Endothelial cell of umbilical vein (primary cell): ENCODE measurements at regions not wholly inside any gene's neighbourhood (a gene's known extent, or its start where the extent isn't known, plus 50 kb on each side); places are given as distances from the start of the nearest gene placed in this dataset.

ENCODE experiments used
- BruUV-seq: library from RNA; stranded (reverse); fragments of 400-500 nt; replicated peaks from 2 replicates; lab custom pipeline; 2021; lab: Mats Ljungman, UMichigan
- CTCF ChIA-PET: fragments of 300-600, 350-600 bp; sonication (Branson Sonifier 250); formaldehyde crosslinking; loops from one replicate; lab custom pipeline; 2021; ENCODE audit warnings: antibody characterized with exemption, inconsistent platforms; lab: Charles Lee
- POLR2A ChIA-PET: fragments of 300-600, 350-600 bp; sonication (Branson Sonifier 250); formaldehyde crosslinking; loops from one replicate; lab custom pipeline; 2021; ENCODE audit warnings: antibody characterized with exemption, inconsistent platforms; lab: Charles Lee
- DNase-seq: peaks from one replicate; pipeline ENCODE4 v3.0.0-alpha.2; 2011; ENCODE audit warnings: low read depth, low spot score
- FAIRE-seq: peaks from 2 replicates; lab custom pipeline; 2011; peaks lifted over from hg19 to GRCh38; lab: Jason Lieb, UNC
- H2AFZ ChIP-seq: 2 replicates; pipeline ENCODE4 v1.6.0; 2012; ENCODE audit warnings: low read depth, low read length, control low read depth, inconsistent platforms
- H3K27ac ChIP-seq: 2 replicates; pipeline ENCODE4 v1.5.1; 2011; ENCODE audit warnings: low read depth, mild to moderate bottlenecking, control low read depth, low read length, moderate library complexity; ENCODE audit not compliant: insufficient read depth
- H3K27me3 ChIP-seq, 2 experiments: 2 replicates each; pipeline versions ENCODE4 v1.6.0 to v1.6.1; 2011; ENCODE audit warnings: low read length in 2 of 2, mixed read lengths in 1 of 2; ENCODE audit not compliant: control insufficient read depth in 2 of 2, insufficient read depth in 2 of 2
- H3K36me3 ChIP-seq, 2 experiments: 2 replicates in 1 of 2; 3 replicates in 1 of 2; pipeline ENCODE4 v1.5.1; 2011; ENCODE audit warnings: low read length in 2 of 2, mild to moderate bottlenecking in 1 of 2, moderate library complexity in 1 of 2; ENCODE audit not compliant: control insufficient read depth in 2 of 2, insufficient read depth in 2 of 2; ENCODE audit errors: extremely low read depth in 1 of 2
- H3K4me1 ChIP-seq: 3 replicates; pipeline ENCODE4 v1.5.1; 2011; ENCODE audit warnings: mild to moderate bottlenecking, low read length; ENCODE audit not compliant: control insufficient read depth, insufficient read depth; ENCODE audit errors: extremely low read depth
- H3K4me2 ChIP-seq: 2 replicates; pipeline ENCODE4 v1.6.1; 2011; ENCODE audit warnings: low read length, control low read depth, mixed read lengths; ENCODE audit not compliant: insufficient read depth
- H3K4me3 ChIP-seq, 3 experiments: fragments of 200-600 bp in 1 of 3; sonication (generic), shearing (Covaris generic) in 1 of 3; replicated peaks in 1 of 3; 2 replicates each; pipeline ENCODE4 v1.5.1; 2011 to 2016; ENCODE audit warnings: control low read depth in 3 of 3, low read length in 3 of 3, mild to moderate bottlenecking in 2 of 3, inconsistent platforms in 1 of 3, low read depth in 1 of 3, moderate library complexity in 1 of 3; ENCODE audit not compliant: insufficient read depth in 1 of 3
- H3K79me2 ChIP-seq: 2 replicates; pipeline ENCODE4 v1.6.0; 2012; ENCODE audit warnings: low read length, inconsistent platforms; ENCODE audit not compliant: control insufficient read depth, insufficient read depth
- H3K9ac ChIP-seq: replicated peaks from 2 replicates; pipeline ENCODE3; 2011; ENCODE audit warnings: low read length, control low read depth; ENCODE audit not compliant: insufficient read depth; ENCODE audit errors: extremely low read depth
- H3K9me1 ChIP-seq: replicated peaks from 3 replicates; pipeline ENCODE4 v1.6.0; 2011; ENCODE audit warnings: mild to moderate bottlenecking, low read length; ENCODE audit not compliant: control insufficient read depth, insufficient read depth; ENCODE audit errors: extremely low read depth
- H3K9me3 ChIP-seq: replicated peaks from 2 replicates; pipeline ENCODE4 v1.5.1; 2012; ENCODE audit warnings: low read length, inconsistent platforms; ENCODE audit not compliant: control insufficient read depth, insufficient read depth
- H4K20me1 ChIP-seq: replicated peaks from 2 replicates; pipeline ENCODE3; 2011; ENCODE audit warnings: mild to moderate bottlenecking, low read length; ENCODE audit not compliant: control insufficient read depth, insufficient read depth; ENCODE audit errors: extremely low read depth
- FOS ChIP-seq: IDR thresholded peaks from 2 replicates; pipeline ENCODE4 v1.6.1; 2011; ENCODE audit warnings: mild to moderate bottlenecking, low read length, moderate library complexity, borderline replicate concordance; ENCODE audit not compliant: insufficient read depth
- GATA2 ChIP-seq: IDR thresholded peaks from 2 replicates; pipeline ENCODE4 v1.7.0; 2011; ENCODE audit warnings: low read depth, mild to moderate bottlenecking, moderate library complexity, mixed read lengths, low read length; ENCODE audit not compliant: insufficient read length, insufficient read depth
- JUN ChIP-seq: IDR thresholded peaks from 2 replicates; pipeline ENCODE4 v1.6.1; 2011; ENCODE audit warnings: borderline replicate concordance, low read depth; ENCODE audit not compliant: insufficient read length, insufficient read depth
- MYC ChIP-seq: IDR thresholded peaks from one replicate; pipeline ENCODE4 v1.6.1; 2011; ENCODE audit warnings: mild to moderate bottlenecking, low read depth, low read length
- POLR2A ChIP-seq: IDR thresholded peaks from 2 replicates; pipeline ENCODE4 v1.6.1; 2012; ENCODE audit warnings: low read depth, mild to moderate bottlenecking, control low read depth, low read length
- POLR2AphosphoS5 ChIP-seq: IDR thresholded peaks from 2 replicates; pipeline ENCODE4 v1.6.1; 2012; ENCODE audit warnings: low read depth, mild to moderate bottlenecking, control low read depth, low read length, moderate library complexity; ENCODE audit not compliant: insufficient read depth
- dilution Hi-C: fragments of 300-500 bp; cut with MboI; formaldehyde crosslinking; loops from one replicate; pipeline ENCODE4 v1.15.0; 2019; ENCODE audit warnings: low sequenced_read_pairs; ENCODE audit not compliant: extremely low pct_ligation_motif_present
- intact Hi-C: fragments of 100-400 bp; cut with micrococcal nuclease; formaldehyde crosslinking; loops from one replicate; pipeline ENCODE4 v1.10.0; 2022
- TF ChIP-seq, protein P1 (sequence below): IDR thresholded peaks from 2 replicates; pipeline ENCODE4 v1.6.1; 2011; ENCODE audit not compliant: insufficient read depth, insufficient read length
- TF ChIP-seq, protein P2 (sequence below), 2 donors: IDR thresholded peaks; 1 replicate in 1 of 2; 2 replicates in 1 of 2; pipeline ENCODE4 v1.5.1; 2011; ENCODE audit warnings: low read length in 2 of 2, mild to moderate bottlenecking in 2 of 2, moderate library complexity in 2 of 2, control low read depth in 1 of 2, inconsistent platforms in 1 of 2, low read depth in 1 of 2; ENCODE audit not compliant: insufficient read depth in 1 of 2; ENCODE audit errors: extremely low read depth in 1 of 2

DNA sequence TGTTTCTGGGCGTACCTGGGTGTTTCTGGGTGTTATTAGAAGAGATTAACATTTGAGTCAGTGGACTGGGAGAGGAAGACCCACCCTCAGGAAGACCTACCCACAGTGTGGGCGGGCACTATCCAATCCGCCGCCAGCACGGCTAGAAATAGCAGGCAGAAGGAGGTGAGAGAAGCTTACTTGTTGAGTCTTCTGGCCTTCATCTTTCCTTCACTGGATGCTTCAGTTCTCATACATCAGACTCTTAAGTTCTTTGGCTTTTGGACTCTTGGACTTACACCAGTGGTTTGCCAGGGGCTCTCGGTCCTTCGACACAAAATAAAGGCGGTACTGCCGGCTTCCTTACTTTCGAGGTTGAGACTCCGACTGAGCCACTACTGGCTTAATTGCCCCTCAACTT is 654.6 kb upstream of the CADM2 start:
- DNase-seq (no peak), FAIRE-seq (no peak)
- H3K27me3 ChIP-seq: no peaks in the 10 kb centered on the region
- intact Hi-C loops: no loop called here
- ChIA-PET POLR2A (no interaction called here), CTCF (no interaction called here)
- H3K4me1 ChIP-seq: no peaks in the 10 kb centered on the region
- H3K4me2 ChIP-seq: no peak overlapping the region
- BruUV-seq: no TSS peak
- H2AFZ ChIP-seq: no peak overlapping the region
- no peak for TF ChIP-seq FOS
- TF ChIP-seq, protein P1, sequence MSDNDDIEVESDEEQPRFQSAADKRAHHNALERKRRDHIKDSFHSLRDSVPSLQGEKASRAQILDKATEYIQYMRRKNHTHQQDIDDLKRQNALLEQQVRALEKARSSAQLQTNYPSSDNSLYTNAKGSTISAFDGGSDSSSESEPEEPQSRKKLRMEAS: no peak
- TF ChIP-seq MYC: no peak
- no peak for TF ChIP-seq POLR2A
- TF ChIP-seq GATA2: no peak
- TF ChIP-seq, protein P2, sequence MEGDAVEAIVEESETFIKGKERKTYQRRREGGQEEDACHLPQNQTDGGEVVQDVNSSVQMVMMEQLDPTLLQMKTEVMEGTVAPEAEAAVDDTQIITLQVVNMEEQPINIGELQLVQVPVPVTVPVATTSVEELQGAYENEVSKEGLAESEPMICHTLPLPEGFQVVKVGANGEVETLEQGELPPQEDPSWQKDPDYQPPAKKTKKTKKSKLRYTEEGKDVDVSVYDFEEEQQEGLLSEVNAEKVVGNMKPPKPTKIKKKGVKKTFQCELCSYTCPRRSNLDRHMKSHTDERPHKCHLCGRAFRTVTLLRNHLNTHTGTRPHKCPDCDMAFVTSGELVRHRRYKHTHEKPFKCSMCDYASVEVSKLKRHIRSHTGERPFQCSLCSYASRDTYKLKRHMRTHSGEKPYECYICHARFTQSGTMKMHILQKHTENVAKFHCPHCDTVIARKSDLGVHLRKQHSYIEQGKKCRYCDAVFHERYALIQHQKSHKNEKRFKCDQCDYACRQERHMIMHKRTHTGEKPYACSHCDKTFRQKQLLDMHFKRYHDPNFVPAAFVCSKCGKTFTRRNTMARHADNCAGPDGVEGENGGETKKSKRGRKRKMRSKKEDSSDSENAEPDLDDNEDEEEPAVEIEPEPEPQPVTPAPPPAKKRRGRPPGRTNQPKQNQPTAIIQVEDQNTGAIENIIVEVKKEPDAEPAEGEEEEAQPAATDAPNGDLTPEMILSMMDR (IDR thresholded peaks at IDR 0.05; ENCODE audit: extremely low read depth in 1 of 2, insufficient read depth in 1 of 2, low read depth in 1 of 2, low read length in 2 of 2): no peak
- no peak for TF ChIP-seq JUN
- no peak for TF ChIP-seq POLR2AphosphoS5
- dilution Hi-C loops: no loop called here
- no peaks in the 10 kb centered on the region for H3K9me1 ChIP-seq
- no peaks in the 10 kb centered on the region for H4K20me1 ChIP-seq
- peaks cover 3% of the 10 kb centered on the region for H3K9me3 ChIP-seq
- H3K36me3 ChIP-seq: no peaks in the 10 kb centered on the region
- H3K4me3 ChIP-seq: no peak overlapping the region
- H3K79me2 ChIP-seq: no peaks in the 10 kb centered on the region
- H3K27ac ChIP-seq: no peak overlapping the region
- H3K9ac ChIP-seq: no peak overlapping the region
